ENCODE measurements at regions not wholly inside any gene's neighbourhood (a gene's known extent, or its start where the extent isn't known, plus 50 kb on each side); places are given as distances from the start of the nearest gene placed in this dataset.

DNA sequence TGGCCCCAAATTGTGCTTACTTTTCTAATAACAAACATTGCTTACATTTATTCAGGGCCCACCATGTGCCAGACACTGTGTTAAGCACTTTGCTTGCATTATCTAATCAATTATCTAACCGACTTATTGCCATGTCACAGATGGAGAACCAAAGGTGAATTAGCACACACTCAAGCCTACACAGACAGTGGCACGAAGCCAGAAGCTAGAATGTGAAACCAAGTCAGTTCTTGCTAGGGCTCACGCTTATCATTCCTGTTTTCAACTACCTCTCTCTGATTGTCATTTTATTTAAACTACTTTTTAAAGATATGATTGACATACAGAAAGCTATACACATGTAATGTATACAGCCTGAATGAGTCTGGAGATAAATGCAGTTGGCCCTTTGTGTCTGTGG lies 215.7 kb upstream of the CFAP20DC start:
- no peak for DNase-seq (ENCODE audit: low spot score)
- TF ChIP-seq, protein P1, sequence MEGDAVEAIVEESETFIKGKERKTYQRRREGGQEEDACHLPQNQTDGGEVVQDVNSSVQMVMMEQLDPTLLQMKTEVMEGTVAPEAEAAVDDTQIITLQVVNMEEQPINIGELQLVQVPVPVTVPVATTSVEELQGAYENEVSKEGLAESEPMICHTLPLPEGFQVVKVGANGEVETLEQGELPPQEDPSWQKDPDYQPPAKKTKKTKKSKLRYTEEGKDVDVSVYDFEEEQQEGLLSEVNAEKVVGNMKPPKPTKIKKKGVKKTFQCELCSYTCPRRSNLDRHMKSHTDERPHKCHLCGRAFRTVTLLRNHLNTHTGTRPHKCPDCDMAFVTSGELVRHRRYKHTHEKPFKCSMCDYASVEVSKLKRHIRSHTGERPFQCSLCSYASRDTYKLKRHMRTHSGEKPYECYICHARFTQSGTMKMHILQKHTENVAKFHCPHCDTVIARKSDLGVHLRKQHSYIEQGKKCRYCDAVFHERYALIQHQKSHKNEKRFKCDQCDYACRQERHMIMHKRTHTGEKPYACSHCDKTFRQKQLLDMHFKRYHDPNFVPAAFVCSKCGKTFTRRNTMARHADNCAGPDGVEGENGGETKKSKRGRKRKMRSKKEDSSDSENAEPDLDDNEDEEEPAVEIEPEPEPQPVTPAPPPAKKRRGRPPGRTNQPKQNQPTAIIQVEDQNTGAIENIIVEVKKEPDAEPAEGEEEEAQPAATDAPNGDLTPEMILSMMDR (IDR thresholded peaks at IDR 0.05; ENCODE audit: extremely low read depth, missing control alignments): no peak

GRCh38 chr3:59264366-59264765 lies 214.5 kb upstream of the CFAP20DC start:
- TF ChIP-seq, protein P1 (IDR thresholded peaks at IDR 0.05; ENCODE audit: extremely low read depth, missing control alignments): no peak

GRCh38 chr3:59263152-59263551 lies 213.3 kb upstream of the CFAP20DC start:
- DNase-seq (ENCODE audit: low spot score): no peak
- TF ChIP-seq, protein P1 (IDR thresholded peaks at IDR 0.05; ENCODE audit: extremely low read depth, missing control alignments): no peak

More at GRCh38 chr3:59264366-59264765, 214.5 kb upstream of the CFAP20DC start:
- DNase-seq (ENCODE audit: low spot score): no peak

GRCh38 chr3:59262076-59262498 lies 212.3 kb upstream of the CFAP20DC start:
- TF ChIP-seq, protein P1 (IDR thresholded peaks at IDR 0.05; ENCODE audit: extremely low read depth, missing control alignments): no peak
- DNase-seq (ENCODE audit: low spot score): peak; percentile 30

DNA sequence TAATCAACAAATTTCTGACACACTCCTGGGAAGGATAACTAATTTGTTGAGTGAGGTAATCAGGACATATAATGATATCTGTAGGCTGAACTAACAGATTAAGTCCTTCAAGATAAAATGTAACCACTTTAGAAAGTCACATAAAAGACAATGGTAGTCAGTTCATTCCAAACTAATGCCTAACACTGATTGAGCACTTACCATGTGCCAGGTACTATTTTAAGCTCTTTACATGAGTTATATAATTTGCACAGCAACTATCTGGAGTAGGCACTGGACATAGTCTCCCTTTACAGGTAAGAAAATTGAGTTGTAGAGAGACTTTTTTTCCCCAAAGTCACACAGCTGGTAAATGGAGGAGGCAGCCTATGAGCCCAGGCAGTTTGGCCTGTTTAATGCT lies 211.2 kb upstream of the CFAP20DC start:
- TF ChIP-seq, protein P1 (IDR thresholded peaks at IDR 0.05; ENCODE audit: extremely low read depth, missing control alignments): no peak
- no peak for DNase-seq (ENCODE audit: low spot score)

DNA sequence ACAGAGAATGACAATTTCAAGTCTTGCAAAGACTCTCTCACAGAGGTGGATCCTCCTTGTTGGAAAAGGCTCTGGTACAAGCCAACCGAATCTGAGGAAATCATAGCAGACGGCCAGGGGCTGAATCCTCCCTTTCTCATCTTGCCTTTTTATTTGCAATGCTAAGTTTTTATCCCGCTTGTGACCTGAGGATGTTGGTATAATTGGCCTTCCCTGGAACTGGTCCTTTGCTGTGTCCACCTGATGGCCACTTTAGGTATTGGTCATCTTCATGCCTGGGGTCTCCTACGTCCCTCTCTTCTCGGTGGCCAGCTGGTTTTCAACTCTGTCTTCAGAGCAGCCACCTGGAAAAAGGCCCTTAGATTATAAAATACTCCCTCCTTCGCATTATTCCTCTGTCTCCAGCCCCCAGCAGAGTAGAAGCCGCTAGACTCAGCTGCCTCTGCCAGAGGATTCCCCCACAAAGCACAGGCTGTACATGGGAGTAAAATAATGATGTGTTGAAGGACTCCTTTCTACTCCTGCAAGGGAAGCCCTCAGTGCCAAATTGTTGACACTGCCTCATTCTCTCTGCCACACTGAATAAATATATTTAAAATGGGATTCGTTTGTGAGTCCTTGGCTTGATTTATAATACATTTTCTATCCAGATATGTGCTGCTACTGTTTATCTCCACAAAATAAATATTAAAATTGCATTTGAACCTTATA lies 208.9 kb upstream of the CFAP20DC start:
- no peak for DNase-seq (ENCODE audit: low spot score)
- TF ChIP-seq, protein P1 (IDR thresholded peaks at IDR 0.05; ENCODE audit: extremely low read depth, missing control alignments): no peak

- no peak for DNase-seq (ENCODE audit: low spot score)
- TF ChIP-seq, protein P1 (IDR thresholded peaks at IDR 0.05; ENCODE audit: extremely low read depth, missing control alignments): no peak
These were observed 207.7 kb upstream of the CFAP20DC start for GRCh38 chr3:59257506-59257905.

All from GM20000 (cell line).